CD4-positive, alpha-beta T cell (primary cell): ENCODE measurements at regions not wholly inside any gene's neighbourhood (a gene's known extent, or its start where the extent isn't known, plus 50 kb on each side); places are given as distances from the start of the nearest gene placed in this dataset.

Source experiments
- ATAC-seq: fragments of 200-7000 bp; cut with Tn5 transposase; one replicate; pipeline ENCODE4 v1.10.0; 2022; ENCODE audit warnings: mild to moderate bottlenecking; ENCODE audit not compliant: poor library complexity
- CTCF ChIA-PET: fragments of 350-600 bp; sonication (Branson Sonifier 250); formaldehyde crosslinking; loops from one replicate; lab custom pipeline; 2021; ENCODE audit warnings: antibody characterized with exemption, inconsistent platforms; lab: Charles Lee
- POLR2A ChIA-PET: fragments of 350-600 bp; sonication (Branson Sonifier 250); formaldehyde crosslinking; loops from one replicate; lab custom pipeline; 2021; ENCODE audit warnings: antibody characterized with exemption, inconsistent platforms; lab: Charles Lee
- DNase-seq, 14 experiments: peaks; one replicate each; pipeline ENCODE4 v3.0.0-alpha.2; 2013 to 2020; ENCODE audit warnings: mixed read lengths in 2 of 14
- H3K27ac ChIP-seq, 2 donors: one replicate each; pipeline versions ENCODE4 v1.5.1 to v1.7.0; 2013; ENCODE audit warnings: low read length in 2 of 2, low read depth in 1 of 2, mild to moderate bottlenecking in 1 of 2
- H3K27me3 ChIP-seq, 2 experiments: 1 replicate in 1 of 2; 2 replicates in 1 of 2; pipeline versions ENCODE4 v1.6.1 to v1.7.0; 2013; ENCODE audit warnings: low read length in 2 of 2, control low read depth in 1 of 2, mild to moderate bottlenecking in 1 of 2, moderate library complexity in 1 of 2; ENCODE audit not compliant: insufficient read depth in 2 of 2, control insufficient read depth in 1 of 2
- H3K36me3 ChIP-seq: one replicate; pipeline ENCODE4 v1.6.1; 2013; ENCODE audit warnings: low read length, control low read depth; ENCODE audit not compliant: insufficient read depth
- H3K4me1 ChIP-seq: one replicate; pipeline ENCODE4 v1.6.1; 2013; ENCODE audit warnings: low read length, control low read depth; ENCODE audit not compliant: insufficient read depth
- H3K4me3 ChIP-seq: one replicate; pipeline ENCODE4 v1.5.1; 2013; ENCODE audit warnings: mild to moderate bottlenecking, low read length, moderate library complexity
- H3K9me3 ChIP-seq, 2 experiments: 1 replicate in 1 of 2; 2 replicates in 1 of 2; pipeline versions ENCODE4 v1.6.1 to v1.7.0; 2013; ENCODE audit warnings: low read length in 2 of 2, mild to moderate bottlenecking in 2 of 2, control low read depth in 1 of 2, moderate library complexity in 1 of 2; ENCODE audit not compliant: control insufficient read depth in 1 of 2, insufficient read depth in 1 of 2
- H3K27ac Mint-ChIP-seq: one replicate; pipeline ENCODE4 v1.8.0; 2020; ENCODE audit warnings: mixed read lengths
- H3K27me3 Mint-ChIP-seq: one replicate; pipeline ENCODE4 v1.8.0; 2021; ENCODE audit warnings: mixed read lengths
- H3K36me3 Mint-ChIP-seq: one replicate; pipeline ENCODE4 v1.8.0; 2021; ENCODE audit warnings: low read depth, mixed read lengths
- H3K4me1 Mint-ChIP-seq: one replicate; pipeline ENCODE4 v1.8.0; 2021; ENCODE audit warnings: low read depth, mixed read lengths
- H3K4me3 Mint-ChIP-seq: one replicate; pipeline ENCODE4 v1.8.0; 2020; ENCODE audit warnings: mild to moderate bottlenecking, mixed read lengths
- H3K9me3 Mint-ChIP-seq: one replicate; pipeline ENCODE4 v1.8.0; 2020; ENCODE audit warnings: mixed read lengths
- CTCF ChIP-seq: fragments of 200-600 bp; IDR thresholded peaks from one replicate; pipeline ENCODE4 v1.8.0; 2022; ENCODE audit warnings: antibody characterized with exemption, mild to moderate bottlenecking
- intact Hi-C, 2 experiments: fragments of 100-400 bp; cut with DNase I in 1 of 2; cut with micrococcal nuclease in 1 of 2; formaldehyde crosslinking; loops; one replicate each; pipeline versions ENCODE4 v1.15.1 to v1.9.0; 2023 to 2025; cut with DNase I, micrococcal nuclease

GRCh38 chr3:132879656-132880055, 157.4 kb upstream of the NPHP3 start:
- Histone ChIP-seq H3K36me3 (no peaks in the 10 kb centered on the region), H3K9me3 (no peaks in the 10 kb centered on the region), H3K4me1 (no peaks in the 10 kb centered on the region), H3K4me3 (no peak overlapping the region), H3K27me3 (no peaks in the 10 kb centered on the region), H3K27ac (no peak overlapping the region)
- no peak for ATAC-seq
- DNase-seq: no peak
- peaks cover 15% of the 10 kb centered on the region for H3K27me3 Mint-ChIP-seq
- TF ChIP-seq CTCF: no peak
- H3K9me3 Mint-ChIP-seq: no peaks in the 10 kb centered on the region
- H3K36me3 Mint-ChIP-seq: no peaks in the 10 kb centered on the region
- H3K27ac Mint-ChIP-seq: no peak overlapping the region
- H3K4me1 Mint-ChIP-seq: no peaks in the 10 kb centered on the region
- POLR2A ChIA-PET: no interaction called here
- intact Hi-C loops: no loop called here
- no peak overlapping the region for H3K4me3 Mint-ChIP-seq
- CTCF ChIA-PET: interaction anchor here (1.1 kb wide), 1 partner anchor 10 kb away, joined by 3 read pairs; no protein-coding TSS in a partner anchor

DNA sequence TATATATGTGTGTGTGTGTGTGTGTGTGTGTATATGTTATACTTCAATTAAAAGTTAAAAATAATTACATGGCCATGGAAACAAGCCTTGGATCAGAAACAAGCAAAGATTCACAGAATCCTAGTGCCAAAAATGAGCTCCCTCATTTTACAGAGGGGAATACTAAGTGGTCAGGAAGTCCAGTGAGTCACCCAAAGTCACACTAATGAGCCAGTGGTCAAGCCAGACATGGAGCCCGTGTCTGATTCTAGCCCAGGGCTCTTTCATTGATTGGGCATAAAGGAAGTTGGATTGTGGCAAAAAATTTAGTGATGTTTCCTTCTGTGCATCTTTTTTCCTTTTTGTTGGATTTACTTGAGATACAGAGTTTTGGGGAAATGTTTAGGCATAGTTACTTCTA, 152.5 kb upstream of the NPHP3 start:
- Mint-ChIP-seq H3K4me1 (no peaks in the 10 kb centered on the region), H3K9me3 (no peaks in the 10 kb centered on the region), H3K27ac (no peak overlapping the region), H3K4me3 (no peak overlapping the region), H3K36me3 (no peaks in the 10 kb centered on the region), H3K27me3 (peaks cover 16% of the 10 kb centered on the region)
- no peaks in the 10 kb centered on the region for H3K4me1 ChIP-seq
- TF ChIP-seq CTCF: no peak
- no peaks in the 10 kb centered on the region for H3K27me3 ChIP-seq
- POLR2A ChIA-PET: no interaction called here
- H3K27ac ChIP-seq: no peak overlapping the region
- DNase-seq: no peak
- H3K4me3 ChIP-seq: no peak overlapping the region
- intact Hi-C loops: no loop called here
- H3K36me3 ChIP-seq: no peaks in the 10 kb centered on the region
- no peaks in the 10 kb centered on the region for H3K9me3 ChIP-seq
- CTCF ChIA-PET: no interaction called here
- ATAC-seq: no peak

GRCh38 chr3:132872711-132873110, 150.5 kb upstream of the NPHP3 start:
- TF ChIP-seq CTCF: no peak
- H3K27ac Mint-ChIP-seq: no peak overlapping the region
- H3K27me3 Mint-ChIP-seq: peaks cover 21% of the 10 kb centered on the region
- H3K27ac ChIP-seq: no peak overlapping the region
- CTCF ChIA-PET: no interaction called here
- H3K36me3 Mint-ChIP-seq: no peaks in the 10 kb centered on the region
- H3K9me3 ChIP-seq: no peaks in the 10 kb centered on the region
- no peaks in the 10 kb centered on the region for H3K9me3 Mint-ChIP-seq
- no peak overlapping the region for H3K4me3 Mint-ChIP-seq
- DNase-seq (no peak), ATAC-seq (no peak)
- intact Hi-C loops: no loop called here
- no peaks in the 10 kb centered on the region for H3K4me1 Mint-ChIP-seq
- H3K36me3 ChIP-seq: no peaks in the 10 kb centered on the region
- no peaks in the 10 kb centered on the region for H3K27me3 ChIP-seq
- POLR2A ChIA-PET: no interaction called here
- no peak overlapping the region for H3K4me3 ChIP-seq
- H3K4me1 ChIP-seq: no peaks in the 10 kb centered on the region
